ENCODE measurements at regions not wholly inside any gene's neighbourhood (a gene's known extent, or its start where the extent isn't known, plus 50 kb on each side); places are given as distances from the start of the nearest gene placed in this dataset.

- Histone ChIP-seq H3K4me1 (ENCODE audit: control insufficient read depth, insufficient read depth, low read length) (peaks cover 24% of the 10 kb centered on the region), H3K27me3 (ENCODE audit: control insufficient read depth, insufficient read depth, low read length) (no peaks in the 10 kb centered on the region), H3K4me3 (ENCODE audit: low read length) (no peak overlapping the region), H3K9me3 (replicated peaks; ENCODE audit: low read length) (no peaks in the 10 kb centered on the region), H3K4me2 (ENCODE audit: low read length) (no peak overlapping the region), H3K36me3 (ENCODE audit: insufficient read depth, low read length) (no peaks in the 10 kb centered on the region), H3K9ac (ENCODE audit: low read depth, low read length) (no peak overlapping the region)
Measured at GRCh38 chr2:48108455-48108854, 202.2 kb upstream of the FBXO11 start.

DNA sequence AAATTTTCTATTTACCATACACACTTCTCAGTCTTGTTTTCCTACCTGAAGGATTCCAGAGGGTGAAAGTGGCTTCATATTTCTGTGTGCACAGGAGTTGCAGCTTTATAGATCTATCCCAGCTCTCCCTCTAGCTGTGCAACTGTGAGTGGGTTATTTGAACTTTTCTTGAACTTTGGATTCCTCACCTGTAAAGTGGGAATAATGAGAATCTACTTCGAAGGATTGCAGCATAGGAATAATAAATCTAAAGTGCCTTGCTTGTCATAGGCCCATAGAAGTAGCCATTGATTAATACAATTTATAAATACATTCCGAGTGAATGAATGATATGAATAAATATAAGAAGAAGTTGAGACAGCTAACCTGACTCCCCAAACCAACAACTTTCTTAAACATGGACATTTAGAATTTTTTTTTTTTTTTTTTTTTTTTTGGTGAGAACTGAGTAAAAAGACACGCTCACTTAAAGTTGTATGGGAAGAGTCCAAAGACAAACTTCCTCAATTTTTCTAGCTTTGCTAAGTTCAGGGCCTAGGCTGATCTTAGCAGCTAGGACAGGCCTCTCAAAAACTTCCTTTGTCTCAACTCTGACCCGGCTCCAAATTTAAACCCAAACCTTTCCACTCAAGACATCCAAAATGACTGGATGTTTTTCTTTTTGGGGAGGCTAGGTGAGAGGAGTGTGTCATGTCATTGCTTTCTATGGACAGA lies 203.3 kb upstream of the FBXO11 start:
- H3K36me3 ChIP-seq (ENCODE audit: insufficient read depth, low read length): no peaks in the 10 kb centered on the region
- H3K4me2 ChIP-seq (ENCODE audit: low read length): no peak overlapping the region
- H3K27me3 ChIP-seq (ENCODE audit: control insufficient read depth, insufficient read depth, low read length): no peaks in the 10 kb centered on the region
- no peak overlapping the region for H3K9ac ChIP-seq (ENCODE audit: low read depth, low read length)
- peaks cover 26% of the 10 kb centered on the region for H3K4me1 ChIP-seq (ENCODE audit: control insufficient read depth, insufficient read depth, low read length)
- no peak overlapping the region for H3K4me3 ChIP-seq (ENCODE audit: low read length)
- no peaks in the 10 kb centered on the region for H3K9me3 ChIP-seq (replicated peaks; ENCODE audit: low read length)

DNA sequence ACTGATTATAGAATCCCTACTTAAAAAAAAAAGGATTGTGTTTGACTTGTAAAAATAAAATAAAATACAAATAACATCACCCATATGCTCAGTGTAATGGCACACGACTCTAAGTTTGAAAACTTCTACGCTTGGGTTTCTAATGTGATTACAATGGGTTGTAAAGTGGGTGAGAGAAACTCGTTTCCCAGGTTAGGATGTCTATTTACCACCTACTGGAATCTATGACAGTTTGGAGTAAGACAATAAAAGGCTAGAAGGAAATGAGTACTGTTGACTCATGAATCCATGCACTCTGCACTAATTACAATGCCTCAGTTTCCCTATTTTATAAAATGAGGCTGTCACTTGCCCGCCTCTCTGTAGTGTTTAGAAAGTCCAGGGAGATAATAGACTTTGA lies 204.0 kb upstream of the FOXN2 start:
- no peaks in the 10 kb centered on the region for H3K36me3 ChIP-seq (ENCODE audit: insufficient read depth, low read length)
- peak overlapping the region; percentile 95 for H3K9ac ChIP-seq (ENCODE audit: low read depth, low read length)
- H3K27me3 ChIP-seq (ENCODE audit: control insufficient read depth, insufficient read depth, low read length): no peaks in the 10 kb centered on the region
- H3K4me1 ChIP-seq (ENCODE audit: control insufficient read depth, insufficient read depth, low read length): peaks cover 31% of the 10 kb centered on the region
- peak overlapping the region; percentile 96 for H3K4me2 ChIP-seq (ENCODE audit: low read length)
- H3K9me3 ChIP-seq (replicated peaks; ENCODE audit: low read length): no peaks in the 10 kb centered on the region
- no peak overlapping the region for H3K4me3 ChIP-seq (ENCODE audit: low read length)

- Histone ChIP-seq H3K4me1 (ENCODE audit: control insufficient read depth, insufficient read depth, low read length) (peaks cover 12% of the 10 kb centered on the region), H3K4me3 (ENCODE audit: low read length) (no peak overlapping the region)
Measured at GRCh38 chr2:48112911-48113680, 201.4 kb upstream of the FOXN2 start.

DNA sequence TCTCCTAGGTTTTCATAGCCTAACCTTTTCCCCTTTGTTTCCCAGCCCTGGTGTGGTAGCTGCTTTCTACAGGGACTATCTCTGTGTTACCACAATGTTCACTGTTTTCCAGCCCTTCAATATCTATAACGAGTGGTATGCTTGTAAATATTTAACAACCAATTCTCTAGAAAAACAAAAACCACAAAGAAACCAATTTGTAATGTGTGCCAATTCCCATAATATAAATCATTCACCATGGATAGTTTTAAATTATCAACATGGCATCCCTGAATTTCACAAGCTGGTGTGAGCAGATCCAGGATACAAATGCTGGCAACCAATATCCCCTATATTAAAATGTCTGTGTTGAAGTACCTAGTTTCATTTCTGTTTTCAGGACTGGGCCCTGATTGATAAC lies 200.7 kb upstream of the FOXN2 start:
- Histone ChIP-seq H3K4me2 (ENCODE audit: low read length) (no peak overlapping the region), H3K36me3 (ENCODE audit: insufficient read depth, low read length) (no peaks in the 10 kb centered on the region), H3K9ac (ENCODE audit: low read depth, low read length) (no peak overlapping the region), H3K4me3 (ENCODE audit: low read length) (no peak overlapping the region), H3K9me3 (replicated peaks; ENCODE audit: low read length) (no peaks in the 10 kb centered on the region), H3K4me1 (ENCODE audit: control insufficient read depth, insufficient read depth, low read length) (peaks cover 12% of the 10 kb centered on the region), H3K27me3 (ENCODE audit: control insufficient read depth, insufficient read depth, low read length) (no peaks in the 10 kb centered on the region)

More at GRCh38 chr2:48112911-48113680, 201.4 kb upstream of the FOXN2 start:
- Histone ChIP-seq H3K9ac (ENCODE audit: low read depth, low read length) (no peak overlapping the region), H3K27me3 (ENCODE audit: control insufficient read depth, insufficient read depth, low read length) (no peaks in the 10 kb centered on the region), H3K9me3 (replicated peaks; ENCODE audit: low read length) (no peaks in the 10 kb centered on the region), H3K4me2 (ENCODE audit: low read length) (no peak overlapping the region), H3K36me3 (ENCODE audit: insufficient read depth, low read length) (no peaks in the 10 kb centered on the region)

GRCh38 chr2:48114256-48114655 lies 200.2 kb upstream of the FOXN2 start:
- Histone ChIP-seq H3K9me3 (replicated peaks; ENCODE audit: low read length) (no peaks in the 10 kb centered on the region), H3K36me3 (ENCODE audit: insufficient read depth, low read length) (no peaks in the 10 kb centered on the region), H3K4me2 (ENCODE audit: low read length) (no peak overlapping the region), H3K9ac (ENCODE audit: low read depth, low read length) (no peak overlapping the region), H3K27me3 (ENCODE audit: control insufficient read depth, insufficient read depth, low read length) (no peaks in the 10 kb centered on the region), H3K4me1 (ENCODE audit: control insufficient read depth, insufficient read depth, low read length) (peaks cover 12% of the 10 kb centered on the region), H3K4me3 (ENCODE audit: low read length) (no peak overlapping the region)

DNA sequence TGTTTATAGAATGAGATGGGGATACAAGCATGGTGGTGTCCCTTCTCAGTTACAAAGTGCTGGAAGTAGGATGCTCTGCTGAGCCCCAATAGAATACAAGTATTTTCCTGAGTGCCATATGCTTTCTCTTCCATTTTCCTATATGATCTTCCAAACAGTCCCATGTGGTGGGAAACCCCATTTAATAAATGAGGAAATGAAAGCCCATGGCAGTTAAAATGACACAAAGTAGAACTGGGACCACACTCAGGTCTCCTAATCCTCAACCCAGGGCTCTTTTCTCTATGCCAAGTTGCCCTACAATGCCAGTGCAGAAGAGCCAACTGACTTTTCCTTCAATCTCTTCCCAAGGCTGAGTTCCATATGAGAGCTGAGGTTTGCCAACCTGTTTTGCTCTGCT lies 198.0 kb upstream of the FOXN2 start:
- Histone ChIP-seq H3K4me2 (ENCODE audit: low read length) (no peak overlapping the region), H3K27me3 (ENCODE audit: control insufficient read depth, insufficient read depth, low read length) (no peaks in the 10 kb centered on the region), H3K9me3 (replicated peaks; ENCODE audit: low read length) (no peaks in the 10 kb centered on the region), H3K9ac (ENCODE audit: low read depth, low read length) (no peak overlapping the region), H3K4me1 (ENCODE audit: control insufficient read depth, insufficient read depth, low read length) (peaks cover 7% of the 10 kb centered on the region), H3K36me3 (ENCODE audit: insufficient read depth, low read length) (no peaks in the 10 kb centered on the region), H3K4me3 (ENCODE audit: low read length) (no peak overlapping the region)

GRCh38 chr2:48118895-48119294 lies 195.6 kb upstream of the FOXN2 start:
- Histone ChIP-seq H3K36me3 (ENCODE audit: insufficient read depth, low read length) (no peaks in the 10 kb centered on the region), H3K4me3 (ENCODE audit: low read length) (no peak overlapping the region), H3K4me1 (ENCODE audit: control insufficient read depth, insufficient read depth, low read length) (peaks cover 7% of the 10 kb centered on the region), H3K9ac (ENCODE audit: low read depth, low read length) (no peak overlapping the region), H3K27me3 (ENCODE audit: control insufficient read depth, insufficient read depth, low read length) (no peaks in the 10 kb centered on the region), H3K4me2 (ENCODE audit: low read length) (no peak overlapping the region), H3K9me3 (replicated peaks; ENCODE audit: low read length) (no peaks in the 10 kb centered on the region)

DNA sequence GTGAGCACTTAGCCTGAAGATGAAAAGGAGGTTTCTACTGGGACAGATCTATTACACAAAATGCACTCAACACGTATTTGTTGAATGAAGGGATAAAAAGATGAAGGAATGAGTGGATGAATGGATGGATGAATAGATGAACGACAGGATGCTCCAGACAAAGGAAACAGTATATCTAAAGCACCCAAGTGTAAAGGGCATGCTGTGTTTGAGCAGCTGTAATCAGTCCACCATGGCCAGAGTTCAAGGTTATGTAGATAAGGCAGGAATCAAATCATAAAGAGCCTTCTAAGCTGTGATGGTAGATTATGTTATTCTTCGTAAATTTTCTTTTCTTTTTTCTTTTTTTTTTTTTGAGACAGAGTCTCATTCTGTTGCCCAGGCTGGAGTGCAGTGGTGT lies 194.4 kb upstream of the FOXN2 start:
- Histone ChIP-seq H3K9ac (ENCODE audit: low read depth, low read length) (no peak overlapping the region), H3K27me3 (ENCODE audit: control insufficient read depth, insufficient read depth, low read length) (no peaks in the 10 kb centered on the region), H3K4me2 (ENCODE audit: low read length) (no peak overlapping the region), H3K4me1 (ENCODE audit: control insufficient read depth, insufficient read depth, low read length) (peaks cover 7% of the 10 kb centered on the region), H3K4me3 (ENCODE audit: low read length) (no peak overlapping the region), H3K9me3 (replicated peaks; ENCODE audit: low read length) (no peaks in the 10 kb centered on the region), H3K36me3 (ENCODE audit: insufficient read depth, low read length) (no peaks in the 10 kb centered on the region)

DNA sequence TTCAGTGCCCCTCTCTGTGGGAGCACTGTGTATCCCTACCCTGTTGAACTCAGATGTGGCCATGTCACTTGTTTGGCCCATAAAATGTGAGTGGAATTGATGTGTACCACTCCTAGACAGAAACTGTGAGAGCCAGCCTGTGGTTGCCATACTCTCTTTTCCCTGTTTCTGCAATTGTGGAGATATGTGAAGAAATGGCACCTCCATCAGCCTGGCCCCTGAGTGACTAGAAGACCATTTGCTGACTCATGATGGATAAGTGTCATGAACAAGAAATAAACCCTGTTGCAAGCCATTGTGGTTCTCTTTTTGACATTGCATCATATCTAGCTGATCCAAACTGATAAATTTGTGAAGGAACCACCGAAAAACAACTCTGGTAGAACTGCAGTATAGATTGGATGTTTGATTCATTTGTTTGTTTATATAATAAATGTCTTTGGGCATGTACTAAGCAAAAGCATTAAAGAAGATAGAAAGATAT lies 193.7 kb upstream of the FOXN2 start:
- H3K4me2 ChIP-seq (ENCODE audit: low read length): no peak overlapping the region
- no peak overlapping the region for H3K9ac ChIP-seq (ENCODE audit: low read depth, low read length)
- H3K4me3 ChIP-seq (ENCODE audit: low read length): no peak overlapping the region
- H3K4me1 ChIP-seq (ENCODE audit: control insufficient read depth, insufficient read depth, low read length): peaks cover 7% of the 10 kb centered on the region
- H3K27me3 ChIP-seq (ENCODE audit: control insufficient read depth, insufficient read depth, low read length): no peaks in the 10 kb centered on the region
- no peaks in the 10 kb centered on the region for H3K9me3 ChIP-seq (replicated peaks; ENCODE audit: low read length)
- H3K36me3 ChIP-seq (ENCODE audit: insufficient read depth, low read length): no peaks in the 10 kb centered on the region

GRCh38 chr2:48122166-48122565 lies 192.3 kb upstream of the FOXN2 start:
- Histone ChIP-seq H3K9ac (ENCODE audit: low read depth, low read length) (no peak overlapping the region), H3K27me3 (ENCODE audit: control insufficient read depth, insufficient read depth, low read length) (no peaks in the 10 kb centered on the region), H3K4me2 (ENCODE audit: low read length) (no peak overlapping the region), H3K36me3 (ENCODE audit: insufficient read depth, low read length) (no peaks in the 10 kb centered on the region), H3K9me3 (replicated peaks; ENCODE audit: low read length) (no peaks in the 10 kb centered on the region), H3K4me3 (ENCODE audit: low read length) (no peak overlapping the region), H3K4me1 (ENCODE audit: control insufficient read depth, insufficient read depth, low read length) (peaks cover 7% of the 10 kb centered on the region)

DNA sequence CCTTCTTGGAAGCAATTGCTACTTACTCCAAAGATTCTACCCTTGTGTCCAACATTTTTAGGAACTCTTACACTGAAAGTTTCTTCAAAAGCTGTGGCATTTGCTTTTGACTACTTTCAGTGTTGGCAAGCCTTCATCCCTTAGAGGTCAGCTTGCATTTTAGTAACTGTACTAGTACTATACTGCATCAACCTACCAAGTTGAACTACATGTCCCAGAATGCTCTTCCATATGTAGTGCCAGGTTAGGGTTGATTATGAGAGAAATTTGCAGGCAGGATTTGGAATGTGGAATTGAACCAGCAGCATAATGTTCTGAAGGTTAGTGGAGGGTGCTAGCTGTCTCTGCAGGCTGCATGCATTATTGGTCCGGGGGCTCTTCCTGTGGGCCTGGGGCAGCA lies 189.9 kb upstream of the FOXN2 start:
- H3K36me3 ChIP-seq (ENCODE audit: insufficient read depth, low read length): no peaks in the 10 kb centered on the region
- no peaks in the 10 kb centered on the region for H3K9me3 ChIP-seq (replicated peaks; ENCODE audit: low read length)
- H3K4me1 ChIP-seq (ENCODE audit: control insufficient read depth, insufficient read depth, low read length): peaks cover 7% of the 10 kb centered on the region

More for the DNA sequence above, 189.9 kb upstream of the FOXN2 start:
- Histone ChIP-seq H3K27me3 (ENCODE audit: control insufficient read depth, insufficient read depth, low read length) (no peaks in the 10 kb centered on the region), H3K4me2 (ENCODE audit: low read length) (peak overlapping the region; percentile 19), H3K4me3 (ENCODE audit: low read length) (no peak overlapping the region), H3K9ac (ENCODE audit: low read depth, low read length) (no peak overlapping the region)
